Large intestine (tissue), 3 donors: ENCODE measurements at regions not wholly inside any gene's neighbourhood (a gene's known extent, or its start where the extent isn't known, plus 50 kb on each side); places are given as distances from the start of the nearest gene placed in this dataset.

Experiments
- DNase-seq, 2 donors: peaks; one replicate each; pipeline versions ENCODE4 v3.0.0 to v3.0.0-alpha.2; 2013
- H3K27ac ChIP-seq: one replicate; pipeline ENCODE4 v1.5.1; 2013; ENCODE audit warnings: low read length
- H3K27me3 ChIP-seq: 2 replicates; pipeline ENCODE4 v1.6.1; 2013; ENCODE audit warnings: low read length; ENCODE audit not compliant: control insufficient read depth, insufficient read depth
- H3K36me3 ChIP-seq: 2 replicates; pipeline ENCODE4 v1.6.1; 2013; ENCODE audit warnings: low read length; ENCODE audit not compliant: control insufficient read depth, insufficient read depth
- H3K4me1 ChIP-seq: one replicate; pipeline ENCODE4 v1.6.1; 2013; ENCODE audit warnings: low read length; ENCODE audit not compliant: control insufficient read depth, insufficient read depth
- H3K4me3 ChIP-seq: one replicate; pipeline ENCODE4 v1.5.1; 2013; ENCODE audit warnings: low read length
- H3K9me3 ChIP-seq: one replicate; pipeline ENCODE4 v1.6.1; 2013; ENCODE audit warnings: mild to moderate bottlenecking, low read depth, low read length, moderate library complexity; ENCODE audit not compliant: control insufficient read depth
- WGBS: methylation state at CpG from one replicate; pipeline ENCODE4 v1.1.5; 2013; ENCODE audit warnings: low lambda C conversion rate; ENCODE audit not compliant: insufficient coverage; 5-methylcytosine and 5-hydroxymethylcytosine counted together

DNA sequence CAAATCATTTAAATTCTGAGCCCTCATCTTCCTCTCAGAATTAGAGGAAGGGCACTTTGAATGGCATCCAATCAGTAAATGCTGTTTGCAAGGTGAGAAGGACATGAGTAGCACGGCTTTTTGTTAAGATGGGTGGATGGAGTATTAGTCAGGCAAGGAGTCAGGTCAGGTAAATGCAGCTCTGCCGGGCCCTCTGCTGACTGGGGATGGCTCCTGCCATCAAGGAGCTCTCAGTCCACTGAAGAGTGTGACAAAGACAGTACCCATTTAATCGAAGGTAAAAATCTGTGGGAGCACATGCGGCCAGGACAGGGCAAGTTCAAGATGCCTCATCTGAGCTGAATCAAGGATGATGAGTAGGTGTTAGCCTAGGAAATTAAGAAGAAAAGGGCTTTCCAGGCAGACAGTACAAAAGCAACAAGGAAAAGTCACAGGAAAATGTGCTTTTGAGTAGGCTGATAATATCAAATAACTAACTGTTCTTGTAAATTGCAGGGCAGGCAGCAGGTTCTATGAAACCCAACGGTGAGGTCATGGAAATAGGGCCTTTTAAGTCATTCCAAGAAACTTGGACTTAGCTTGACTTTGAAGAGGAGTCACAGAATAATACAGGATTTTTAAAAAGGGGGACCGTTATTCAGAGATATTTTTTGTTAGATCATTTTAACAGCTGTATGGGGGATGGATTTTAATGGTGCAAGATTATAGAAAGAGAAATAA, 670.5 kb upstream of the ARGLU1 start:
- H3K27ac ChIP-seq, result no peak overlapping the region
- DNase-seq, result no peak
- no peaks in the 10 kb centered on the region for H3K9me3 ChIP-seq
- no peaks in the 10 kb centered on the region for H3K36me3 ChIP-seq
- no peaks in the 10 kb centered on the region for H3K27me3 ChIP-seq
- no peak overlapping the region for H3K4me3 ChIP-seq
- 85% methylated on average over 1 of the region's 6 CpGs for WGBS
- H3K4me1 ChIP-seq, result no peaks in the 10 kb centered on the region

DNA sequence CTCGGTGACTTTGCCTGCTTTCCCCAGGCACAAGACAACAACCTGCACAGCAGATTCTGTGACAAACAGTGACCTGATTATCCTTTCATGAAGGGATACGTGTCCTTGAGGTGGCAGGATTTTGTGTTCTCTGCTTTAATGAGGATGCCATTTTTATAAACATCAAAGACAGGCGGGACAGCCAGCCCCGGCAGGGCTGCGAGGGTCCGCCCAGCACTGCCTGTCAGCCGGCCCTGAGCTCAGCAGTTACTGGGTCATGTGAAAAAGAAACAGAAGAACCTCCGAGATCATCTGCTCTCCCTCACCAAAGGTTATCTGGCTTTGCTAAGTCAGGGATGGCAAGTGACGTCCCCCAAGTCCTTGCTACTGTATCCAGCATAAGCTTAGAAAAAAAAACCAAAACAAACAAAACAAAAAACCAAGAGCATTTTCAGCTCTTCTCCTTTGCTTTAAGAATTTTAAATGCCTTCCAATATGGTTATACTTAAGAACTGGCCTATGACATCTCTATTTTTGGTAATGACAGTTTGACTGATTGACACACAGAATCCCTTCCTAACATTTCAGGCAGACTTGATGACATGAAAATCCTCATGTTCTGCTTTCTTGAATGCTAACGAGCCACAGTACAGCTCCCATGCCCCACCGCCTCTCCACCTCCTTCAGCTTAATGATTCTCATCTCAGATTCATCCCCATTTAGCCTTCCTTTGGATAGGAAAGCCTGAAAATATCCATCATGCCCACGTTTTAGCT, 666.6 kb upstream of the ARGLU1 start:
- Histone ChIP-seq H3K9me3 (no peaks in the 10 kb centered on the region), H3K36me3 (no peaks in the 10 kb centered on the region), H3K27ac (no peak overlapping the region), H3K4me1 (no peaks in the 10 kb centered on the region), H3K4me3 (no peak overlapping the region), H3K27me3 (no peaks in the 10 kb centered on the region)
- WGBS, result 68% methylated on average over 7 of the region's 12 CpGs
- no peak for DNase-seq

DNA sequence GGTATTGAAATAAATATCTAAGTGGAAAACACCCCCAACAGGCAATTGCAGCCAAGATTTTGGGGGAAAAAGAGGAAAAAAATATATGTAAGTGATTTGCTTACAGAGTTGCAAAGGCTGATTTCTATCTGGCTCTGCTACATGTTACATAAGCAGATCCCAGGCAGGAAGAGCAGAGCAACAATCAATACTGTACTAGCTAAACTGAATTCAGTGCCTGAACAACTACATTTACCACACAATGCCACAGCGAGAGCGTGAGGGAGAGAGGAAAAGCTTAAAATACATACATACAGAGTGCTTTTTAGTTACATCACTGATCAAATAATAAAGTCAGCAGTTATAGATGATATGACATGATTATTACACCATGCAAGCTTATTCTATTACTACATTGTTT, 665.6 kb upstream of the ARGLU1 start:
- WGBS, result no CpG with 5 or more reads among the region's 2 CpGs
- no peaks in the 10 kb centered on the region for H3K4me1 ChIP-seq

DNA sequence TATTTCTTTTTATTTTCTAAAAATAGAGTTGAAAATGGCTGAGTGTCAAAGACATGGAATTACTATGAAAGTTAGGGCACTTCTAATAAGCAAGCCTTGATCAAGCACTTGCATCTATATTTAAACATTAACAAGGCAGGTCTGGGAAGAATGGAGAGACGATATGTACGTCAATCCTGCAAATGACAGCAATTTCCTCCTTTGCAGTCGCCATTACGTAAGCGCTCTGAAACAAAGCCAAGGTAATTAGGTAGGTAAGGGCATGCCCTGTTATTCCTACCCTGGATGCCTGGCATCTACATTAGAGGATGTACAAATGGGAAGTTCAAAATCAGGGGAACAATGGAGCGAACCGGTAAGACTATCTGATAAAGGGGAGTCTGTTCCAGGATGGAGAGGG, 664.0 kb upstream of the ARGLU1 start:
- no peak overlapping the region for H3K27ac ChIP-seq
- H3K36me3 ChIP-seq, result no peaks in the 10 kb centered on the region
- no CpG with 5 or more reads among the region's 7 CpGs for WGBS
- no peak for DNase-seq
- no peak overlapping the region for H3K4me3 ChIP-seq
- H3K4me1 ChIP-seq, result no peaks in the 10 kb centered on the region
- H3K27me3 ChIP-seq, result no peaks in the 10 kb centered on the region
- H3K9me3 ChIP-seq, result no peaks in the 10 kb centered on the region

More for the DNA sequence above, 665.6 kb upstream of the ARGLU1 start:
- Histone ChIP-seq H3K27ac (no peak overlapping the region), H3K9me3 (no peaks in the 10 kb centered on the region), H3K36me3 (no peaks in the 10 kb centered on the region), H3K27me3 (no peaks in the 10 kb centered on the region), H3K4me3 (no peak overlapping the region)
- no peak for DNase-seq

DNA sequence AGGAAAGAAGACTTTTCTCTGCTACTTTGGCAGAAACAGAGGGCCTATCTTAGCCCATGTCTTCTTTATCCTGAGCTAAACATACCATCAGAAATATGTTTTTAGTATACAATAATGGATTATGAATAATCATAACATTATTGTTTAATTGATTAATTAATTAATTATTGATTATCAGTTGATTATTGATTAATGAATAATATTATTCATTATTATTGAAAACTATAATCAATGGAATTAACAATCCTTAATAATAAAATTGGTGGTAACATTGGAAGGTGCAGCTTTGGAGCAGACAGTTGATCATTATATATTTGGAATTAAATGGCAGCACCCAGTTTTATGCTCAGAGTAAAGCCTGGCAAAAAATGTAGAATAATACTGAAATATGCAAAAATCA, 655.9 kb upstream of the ARGLU1 start:
- Histone ChIP-seq H3K4me1 (no peaks in the 10 kb centered on the region), H3K27ac (no peak overlapping the region), H3K4me3 (no peak overlapping the region), H3K9me3 (no peaks in the 10 kb centered on the region), H3K36me3 (no peaks in the 10 kb centered on the region), H3K27me3 (peaks cover 2% of the 10 kb centered on the region)
- DNase-seq, result no peak

DNA sequence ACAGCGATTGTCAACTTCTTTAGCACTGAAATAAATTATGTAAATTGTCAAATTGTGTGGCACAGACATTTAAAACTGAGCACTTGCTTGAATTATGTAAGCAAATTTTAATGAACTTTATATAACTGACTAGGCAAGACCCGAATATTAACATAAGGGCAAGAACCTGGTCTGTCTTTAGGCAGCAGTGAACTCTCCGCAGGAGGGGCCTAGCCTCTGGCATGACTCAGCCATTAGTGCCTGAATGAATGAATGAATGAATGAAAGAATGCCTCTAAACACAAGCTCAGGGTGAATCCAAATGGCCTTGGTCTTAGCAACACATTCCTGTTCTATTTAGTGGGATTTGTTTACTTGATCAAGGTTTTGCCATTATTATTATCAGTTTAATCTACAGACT, 654.7 kb upstream of the ARGLU1 start:
- H3K4me1 ChIP-seq, result no peaks in the 10 kb centered on the region

DNA sequence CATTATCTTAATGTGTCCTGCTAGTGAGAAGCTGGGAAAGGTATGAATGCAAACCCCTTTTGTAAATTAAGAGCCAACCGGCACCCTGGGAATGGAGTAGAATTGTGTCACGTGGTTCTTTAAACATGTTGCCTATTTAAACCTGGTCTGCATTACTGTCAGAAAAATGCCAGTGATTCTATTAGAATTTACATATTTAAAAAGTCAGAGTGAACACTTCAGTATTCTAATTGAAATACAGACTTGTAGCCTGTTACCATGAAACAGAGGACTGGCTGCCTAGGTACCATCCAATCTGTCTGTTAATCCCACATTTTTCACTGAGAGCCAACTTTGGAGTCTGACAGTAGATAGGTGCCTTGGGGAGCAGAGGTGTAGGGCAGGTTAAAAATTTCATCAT, 652.3 kb upstream of the ARGLU1 start:
- Histone ChIP-seq H3K9me3 (no peaks in the 10 kb centered on the region), H3K27me3 (peaks cover 2% of the 10 kb centered on the region), H3K27ac (no peak overlapping the region), H3K4me1 (no peaks in the 10 kb centered on the region), H3K36me3 (no peaks in the 10 kb centered on the region), H3K4me3 (no peak overlapping the region)
- no peak for DNase-seq
- no CpG with 5 or more reads among the region's 2 CpGs for WGBS

More for the DNA sequence above, 654.7 kb upstream of the ARGLU1 start:
- H3K27ac ChIP-seq, result no peak overlapping the region
- no peaks in the 10 kb centered on the region for H3K36me3 ChIP-seq
- no peak overlapping the region for H3K4me3 ChIP-seq
- peaks cover 2% of the 10 kb centered on the region for H3K27me3 ChIP-seq
- no CpG with 5 or more reads among the region's 3 CpGs for whole genome bisulfite sequencing
- no peaks in the 10 kb centered on the region for H3K9me3 ChIP-seq
- no peak for DNase-seq

DNA sequence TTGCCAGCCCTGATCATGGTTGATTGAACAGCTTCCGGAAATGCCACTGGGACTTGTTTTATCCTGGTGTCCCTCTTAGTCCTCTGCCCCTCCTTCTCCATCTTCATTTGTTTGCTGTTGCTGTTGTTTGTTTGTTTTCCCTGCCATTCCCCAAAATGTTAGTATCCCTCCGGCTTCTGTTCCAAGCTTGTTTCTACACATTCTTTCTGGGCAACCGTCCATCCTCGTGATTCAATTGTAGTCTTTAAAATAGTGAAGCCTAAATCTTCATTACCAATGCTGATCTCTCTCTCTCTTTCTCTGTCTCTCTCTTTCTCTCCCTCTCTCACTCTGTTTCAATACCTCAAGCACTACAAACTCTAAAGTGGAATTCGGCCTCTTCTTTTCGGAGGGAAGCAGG, 649.3 kb upstream of the ARGLU1 start:
- Histone ChIP-seq H3K4me3 (no peak overlapping the region), H3K27ac (no peak overlapping the region), H3K4me1 (no peaks in the 10 kb centered on the region), H3K36me3 (no peaks in the 10 kb centered on the region), H3K27me3 (peaks cover 2% of the 10 kb centered on the region), H3K9me3 (no peaks in the 10 kb centered on the region)
- 60% methylated on average over 1 of the region's 6 CpGs for WGBS
- DNase-seq, result no peak

DNA sequence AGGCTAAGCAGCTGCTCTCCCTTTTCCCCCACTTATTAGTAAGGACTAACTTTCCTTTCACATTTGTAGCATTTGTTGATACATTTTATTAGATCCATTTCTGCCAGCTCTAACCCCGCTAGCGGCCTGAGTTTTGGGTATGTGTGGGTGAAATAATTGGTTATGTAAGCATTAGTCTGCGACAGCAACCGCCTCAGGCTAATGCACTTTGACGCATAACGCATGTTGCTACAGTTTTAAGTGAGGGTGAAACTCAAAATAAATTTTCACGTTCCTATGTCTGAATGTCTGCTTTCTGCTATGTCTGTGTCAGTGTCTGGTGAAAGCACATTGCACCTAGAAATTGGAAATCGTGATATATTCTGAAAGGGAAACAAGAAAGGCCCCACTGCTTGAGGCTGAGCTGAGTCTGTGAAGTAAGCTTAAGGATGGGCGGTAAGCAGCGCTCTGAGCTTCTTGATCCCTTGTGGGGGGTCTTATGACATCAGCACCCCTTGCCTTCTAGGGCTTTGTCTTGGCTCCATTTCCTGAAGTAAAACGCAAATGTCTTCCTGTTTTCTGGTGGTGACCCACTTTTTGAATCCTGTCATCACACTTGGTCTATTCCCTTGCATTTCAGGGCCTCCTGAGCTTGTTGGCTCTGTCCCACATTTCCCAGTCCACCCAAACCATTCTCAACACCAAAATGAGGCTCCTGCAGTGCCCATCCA, 648.3 kb upstream of the ARGLU1 start:
- H3K4me1 ChIP-seq, result peaks cover 4% of the 10 kb centered on the region
- H3K9me3 ChIP-seq, result no peaks in the 10 kb centered on the region
- no peak for DNase-seq
- no peak overlapping the region for H3K4me3 ChIP-seq
- no peak overlapping the region for H3K27ac ChIP-seq
- H3K27me3 ChIP-seq, result peaks cover 2% of the 10 kb centered on the region
- 100% methylated on average over 1 of the region's 11 CpGs for WGBS
- H3K36me3 ChIP-seq, result no peaks in the 10 kb centered on the region

DNA sequence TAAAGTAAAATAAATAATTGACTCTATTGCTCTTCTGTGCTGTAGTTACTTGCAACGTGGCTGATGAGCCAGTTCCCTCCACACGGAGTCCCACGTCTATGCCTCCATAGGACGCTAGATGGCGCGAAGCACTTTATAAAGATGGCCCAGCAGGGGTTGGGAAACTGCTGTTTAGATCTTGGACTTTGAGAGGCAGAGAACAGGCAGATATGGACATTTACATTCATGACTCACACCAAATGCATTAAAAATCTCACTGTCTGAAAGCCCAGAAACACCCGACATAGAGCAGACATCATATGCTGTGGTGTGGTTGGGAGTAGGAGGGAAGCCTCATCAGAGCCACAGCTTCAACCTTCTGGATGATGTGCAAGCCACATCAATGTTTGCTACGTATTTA, 643.1 kb upstream of the ARGLU1 start:
- Histone ChIP-seq H3K27ac (no peak overlapping the region), H3K4me3 (no peak overlapping the region), H3K27me3 (no peaks in the 10 kb centered on the region), H3K9me3 (no peaks in the 10 kb centered on the region), H3K4me1 (peaks cover 11% of the 10 kb centered on the region), H3K36me3 (no peaks in the 10 kb centered on the region)
- peak; percentile 87 to 89 for DNase-seq
- WGBS, result no CpG with 5 or more reads among the region's 8 CpGs
